ENCODE measurements at regions not wholly inside any gene's neighbourhood (a gene's known extent, or its start where the extent isn't known, plus 50 kb on each side); places are given as distances from the start of the nearest gene placed in this dataset.

- no peak for TF ChIP-seq POLR2AphosphoS5 (IDR thresholded peaks at IDR 0.05)
- no peak for TF ChIP-seq POLR2A (IDR thresholded peaks at IDR 0.05)
- TF ChIP-seq CTCF (IDR thresholded peaks at IDR 0.05): no peak
These were observed 122.6 kb upstream of the IRX2 start for GRCh38 chr5:2874099-2874498.

Measured in transverse colon (tissue), 4 donors.